Activated CD8-positive, alpha-beta memory T cell treated with anti-CD3 and anti-CD28 coated beads for 36 hours (primary cell): ENCODE measurements at regions not wholly inside any gene's neighbourhood (a gene's known extent, or its start where the extent isn't known, plus 50 kb on each side); places are given as distances from the start of the nearest gene placed in this dataset.
"Not testable (repeated sequence)": the region's sequence is repeated elsewhere in the genome, so short reads cannot be mapped to it uniquely, and the experiment has no call there.

Source experiments
- CTCF ChIA-PET: fragments of 350-600 bp; sonication (Branson Sonifier 250); formaldehyde crosslinking; loops from one replicate; lab custom pipeline; 2021; ENCODE audit warnings: antibody characterized with exemption; lab: Charles Lee
- POLR2A ChIA-PET: fragments of 350-600 bp; sonication (Branson Sonifier 250); formaldehyde crosslinking; loops from one replicate; lab custom pipeline; 2021; ENCODE audit warnings: antibody characterized with exemption; lab: Charles Lee

- ChIA-PET POLR2A (no interaction called here), CTCF (no interaction called here)
These were observed 870.7 kb downstream of the BRINP3 start for GRCh38 chr1:189606795-189607476.

GRCh38 chr1:189607477-189608096 is 870.1 kb downstream of the BRINP3 start:
- CTCF ChIA-PET: no interaction called here
- POLR2A ChIA-PET: no interaction called here

GRCh38 chr1:189609167-189609566 is 868.5 kb downstream of the BRINP3 start:
- POLR2A ChIA-PET: no interaction called here
- CTCF ChIA-PET: no interaction called here

- POLR2A ChIA-PET: no interaction called here
- CTCF ChIA-PET: no interaction called here
These were observed 860.8 kb downstream of the BRINP3 start for GRCh38 chr1:189616893-189617292.

- POLR2A ChIA-PET: no interaction called here
- CTCF ChIA-PET: no interaction called here
These were observed 857.9 kb downstream of the BRINP3 start for GRCh38 chr1:189619682-189620332.

- CTCF ChIA-PET: no interaction called here
- POLR2A ChIA-PET: no interaction called here
These were observed 857.2 kb downstream of the BRINP3 start for GRCh38 chr1:189620471-189620870.

- ChIA-PET CTCF (no interaction called here), POLR2A (no interaction called here)
These were observed 854.3 kb downstream of the BRINP3 start for GRCh38 chr1:189623336-189623735.

- CTCF ChIA-PET: no interaction called here
- POLR2A ChIA-PET: no interaction called here
These were observed 850.2 kb downstream of the BRINP3 start for GRCh38 chr1:189627427-189627826.

- ChIA-PET POLR2A (no interaction called here), CTCF (no interaction called here)
These were observed 848.8 kb downstream of the BRINP3 start for GRCh38 chr1:189628857-189629256.

- ChIA-PET POLR2A (no interaction called here), CTCF (no interaction called here)
These were observed 844.0 kb downstream of the BRINP3 start for GRCh38 chr1:189633658-189634057.

- CTCF ChIA-PET: no interaction called here
- POLR2A ChIA-PET: no interaction called here
These were observed 840.6 kb downstream of the BRINP3 start for GRCh38 chr1:189637041-189637440.

GRCh38 chr1:189644156-189644555 is 833.5 kb downstream of the BRINP3 start:
- POLR2A ChIA-PET, CTCF ChIA-PET: not testable (repeated sequence)

- CTCF ChIA-PET: no interaction called here
- POLR2A ChIA-PET: no interaction called here
These were observed 832.7 kb downstream of the BRINP3 start for GRCh38 chr1:189644970-189645369.

GRCh38 chr1:189646066-189646465 is 831.6 kb downstream of the BRINP3 start:
- ChIA-PET CTCF (no interaction called here), POLR2A (no interaction called here)

- ChIA-PET POLR2A (no interaction called here), CTCF (no interaction called here)
These were observed 822.8 kb downstream of the BRINP3 start for GRCh38 chr1:189654906-189655305.

- POLR2A ChIA-PET: no interaction called here
These were observed 820.8 kb downstream of the BRINP3 start for GRCh38 chr1:189656628-189657530.

GRCh38 chr1:189657715-189658114 is 819.9 kb downstream of the BRINP3 start:
- POLR2A ChIA-PET: no interaction called here
- CTCF ChIA-PET: no interaction called here

More at GRCh38 chr1:189656628-189657530, 820.8 kb downstream of the BRINP3 start:
- CTCF ChIA-PET: no interaction called here

GRCh38 chr1:189658381-189658780 is 819.3 kb downstream of the BRINP3 start:
- ChIA-PET POLR2A (no interaction called here), CTCF (no interaction called here)

- POLR2A ChIA-PET: no interaction called here
- CTCF ChIA-PET: no interaction called here
These were observed 817.9 kb downstream of the BRINP3 start for GRCh38 chr1:189659731-189660130.

GRCh38 chr1:189662190-189662589 is 815.5 kb downstream of the BRINP3 start:
- CTCF ChIA-PET: no interaction called here
- POLR2A ChIA-PET: no interaction called here
